GM12864 (cell line): ENCODE measurements at regions not wholly inside any gene's neighbourhood (a gene's known extent, or its start where the extent isn't known, plus 50 kb on each side); places are given as distances from the start of the nearest gene placed in this dataset.

Source experiments
- DNase-seq: peaks from one replicate; pipeline ENCODE4 v3.0.0-alpha.2; 2011; ENCODE audit warnings: low read depth
- H3K4me3 ChIP-seq: 2 replicates; pipeline ENCODE4 v1.5.1; 2011; ENCODE audit warnings: mild to moderate bottlenecking, low read depth, low read length, control low read depth
- TF ChIP-seq, protein P1 (sequence below): IDR thresholded peaks from 2 replicates; pipeline ENCODE4 v1.5.1; 2011; ENCODE audit warnings: low read depth, mild to moderate bottlenecking, moderate library complexity, low read length, control low read depth, inconsistent platforms; ENCODE audit errors: missing control alignments

DNA sequence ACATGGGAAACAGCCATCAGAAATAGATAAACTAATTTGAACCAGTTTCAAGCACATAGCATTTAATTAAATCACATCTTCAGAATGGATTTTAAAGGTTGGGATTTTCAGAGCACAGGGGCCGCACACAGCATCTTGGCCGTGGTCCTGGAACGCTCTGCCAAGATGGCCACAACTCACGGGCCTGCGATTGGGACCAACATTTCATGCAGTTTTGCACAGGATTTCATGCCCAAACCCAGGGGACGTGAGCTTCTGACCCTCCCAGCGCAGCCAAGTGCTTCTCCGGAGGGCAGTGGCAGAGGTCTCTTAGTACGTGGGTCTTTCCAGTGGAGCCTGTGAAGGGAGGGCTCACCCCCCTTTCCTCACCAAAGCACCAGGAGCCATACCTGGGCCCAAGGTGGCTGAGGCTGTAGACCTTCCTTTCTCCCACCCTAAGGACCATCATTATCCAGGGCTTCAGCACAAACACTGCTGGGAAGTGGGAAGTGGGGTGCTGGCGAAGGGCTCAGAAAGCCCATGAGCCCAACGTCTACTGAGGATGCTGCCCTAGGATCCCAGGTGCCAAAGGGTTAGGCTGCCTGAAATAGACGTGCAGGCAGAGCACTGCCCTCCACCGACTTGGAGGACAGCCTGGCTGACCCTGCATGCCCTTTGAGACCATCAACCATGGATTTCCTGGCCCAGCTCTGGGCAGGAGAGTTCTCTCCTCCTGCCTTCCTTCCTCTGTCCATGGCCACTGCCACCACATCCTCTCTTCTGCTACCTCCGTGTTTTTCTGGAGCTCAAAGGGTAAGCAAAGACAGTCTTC lies 611.2 kb upstream of the MGMT start:
- TF ChIP-seq, protein P1, sequence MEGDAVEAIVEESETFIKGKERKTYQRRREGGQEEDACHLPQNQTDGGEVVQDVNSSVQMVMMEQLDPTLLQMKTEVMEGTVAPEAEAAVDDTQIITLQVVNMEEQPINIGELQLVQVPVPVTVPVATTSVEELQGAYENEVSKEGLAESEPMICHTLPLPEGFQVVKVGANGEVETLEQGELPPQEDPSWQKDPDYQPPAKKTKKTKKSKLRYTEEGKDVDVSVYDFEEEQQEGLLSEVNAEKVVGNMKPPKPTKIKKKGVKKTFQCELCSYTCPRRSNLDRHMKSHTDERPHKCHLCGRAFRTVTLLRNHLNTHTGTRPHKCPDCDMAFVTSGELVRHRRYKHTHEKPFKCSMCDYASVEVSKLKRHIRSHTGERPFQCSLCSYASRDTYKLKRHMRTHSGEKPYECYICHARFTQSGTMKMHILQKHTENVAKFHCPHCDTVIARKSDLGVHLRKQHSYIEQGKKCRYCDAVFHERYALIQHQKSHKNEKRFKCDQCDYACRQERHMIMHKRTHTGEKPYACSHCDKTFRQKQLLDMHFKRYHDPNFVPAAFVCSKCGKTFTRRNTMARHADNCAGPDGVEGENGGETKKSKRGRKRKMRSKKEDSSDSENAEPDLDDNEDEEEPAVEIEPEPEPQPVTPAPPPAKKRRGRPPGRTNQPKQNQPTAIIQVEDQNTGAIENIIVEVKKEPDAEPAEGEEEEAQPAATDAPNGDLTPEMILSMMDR, result no peak
- DNase-seq, result no peak
- H3K4me3 ChIP-seq, result no peak overlapping the region

DNA sequence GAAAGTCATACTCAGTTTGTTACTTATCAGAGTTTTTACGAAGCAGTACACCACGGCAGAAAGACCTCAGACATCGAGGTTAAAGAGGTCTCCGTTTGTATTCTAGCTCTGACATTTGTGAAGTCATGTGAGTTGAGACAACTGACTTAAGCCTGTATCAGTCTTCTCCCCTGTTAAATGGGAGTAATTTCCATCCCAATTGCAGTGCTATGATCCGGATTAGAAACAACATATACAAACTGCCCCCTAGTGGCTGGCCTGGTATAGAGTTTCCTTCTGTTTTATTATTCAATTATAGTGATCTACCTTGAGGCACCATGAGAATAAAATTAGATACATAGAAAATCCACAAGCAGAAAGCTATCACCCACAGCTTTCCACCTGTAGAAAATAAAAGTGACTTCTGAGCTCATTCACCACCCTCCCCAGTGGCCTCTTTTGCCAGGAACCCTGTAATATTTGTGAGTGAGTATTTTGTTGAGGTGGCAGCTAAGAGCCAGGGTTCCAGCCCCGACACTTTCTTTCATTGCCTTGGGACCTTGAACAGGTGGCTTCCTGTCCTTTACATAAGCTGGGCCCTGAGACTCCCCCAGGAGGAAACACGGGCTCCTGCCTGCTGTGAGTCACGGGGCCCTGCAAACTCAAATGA lies 607.2 kb upstream of the MGMT start:
- TF ChIP-seq, protein P1, result peak; percentile 60
- DNase-seq, result no peak
- no peak overlapping the region for H3K4me3 ChIP-seq

DNA sequence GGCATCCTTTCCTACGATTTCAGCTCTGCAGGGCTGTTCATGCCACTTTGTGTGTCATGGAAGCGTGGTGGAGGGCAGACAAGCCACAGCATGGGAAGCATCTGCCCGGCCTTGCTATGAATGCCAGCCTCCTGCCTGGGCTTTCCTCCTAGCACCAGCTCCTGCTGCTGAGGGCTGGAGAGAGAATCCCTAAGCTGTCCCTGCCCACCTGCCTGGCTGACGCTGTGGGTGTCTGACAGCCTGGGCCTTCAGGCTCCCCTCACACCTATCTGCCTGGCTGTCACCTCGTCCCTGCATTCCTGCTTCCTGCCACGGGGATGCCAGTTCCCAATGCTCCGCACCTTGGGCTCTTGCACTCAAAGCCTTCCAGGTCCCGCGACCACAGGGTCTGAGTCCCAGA lies 606.5 kb upstream of the MGMT start:
- H3K4me3 ChIP-seq, result no peak overlapping the region
- DNase-seq, result no peak
- TF ChIP-seq, protein P1, result no peak

DNA sequence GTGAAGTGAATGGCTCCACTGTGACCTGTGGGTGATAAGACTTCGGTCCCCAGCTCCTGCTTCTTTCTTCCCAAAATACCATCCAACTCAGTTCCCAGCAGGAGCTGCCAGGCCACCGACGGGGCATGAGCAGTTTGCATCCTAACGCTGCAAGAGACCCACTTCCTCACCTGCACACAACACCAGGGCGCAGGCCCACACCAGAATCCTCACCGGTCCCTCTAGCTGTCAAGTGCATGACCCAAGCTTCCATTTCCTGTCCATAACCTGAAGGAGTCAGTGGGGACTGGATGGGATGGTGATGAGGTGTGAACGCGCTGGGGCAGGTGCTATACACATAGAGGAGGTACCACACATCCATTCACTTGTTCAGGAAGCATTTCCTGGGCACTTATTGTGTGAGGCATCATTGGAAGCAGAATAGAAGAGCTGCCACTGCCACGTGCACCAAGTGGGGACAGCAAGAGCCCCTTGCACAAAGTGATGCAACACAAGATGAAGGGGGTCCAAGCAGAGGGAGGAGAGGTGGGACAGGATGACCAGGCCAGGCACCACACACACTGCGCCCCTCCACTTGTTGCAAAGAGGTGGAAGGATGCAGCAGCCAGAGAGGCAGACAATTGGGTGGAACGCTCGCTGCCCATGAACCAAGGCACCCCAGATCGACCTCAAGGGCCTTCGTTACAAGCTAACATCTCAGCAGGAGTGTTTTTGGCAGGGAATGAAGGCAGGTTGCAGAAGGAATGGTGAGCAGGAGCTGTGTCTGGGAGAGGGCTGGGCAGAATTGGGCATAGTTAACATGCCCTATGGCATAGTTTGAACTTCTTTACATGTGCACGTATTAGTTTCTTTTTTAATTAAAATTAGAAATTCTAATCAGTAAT lies 605.8 kb upstream of the MGMT start:
- no peak overlapping the region for H3K4me3 ChIP-seq
- DNase-seq, result no peak
- TF ChIP-seq, protein P1, result no peak

DNA sequence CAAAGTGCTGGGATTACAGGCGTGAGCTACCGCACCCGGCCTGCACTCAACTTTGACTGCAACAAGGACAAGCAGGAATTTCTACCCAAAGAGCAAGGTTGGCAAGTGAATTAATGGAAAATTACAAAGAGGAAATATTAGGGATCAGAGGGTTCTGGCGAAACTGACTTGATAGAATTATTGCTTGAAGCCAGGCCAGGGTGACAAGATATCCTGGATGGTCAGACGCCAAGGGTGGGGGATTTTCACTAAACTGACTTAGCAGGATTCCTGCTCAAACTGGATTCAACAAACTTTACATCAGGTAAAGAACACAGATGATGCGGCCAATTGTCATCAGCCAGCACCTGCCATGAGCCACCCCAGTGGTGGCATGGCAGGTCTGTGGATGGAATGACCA lies 603.6 kb upstream of the MGMT start:
- no peak for DNase-seq
- TF ChIP-seq, protein P1, result no peak

DNA sequence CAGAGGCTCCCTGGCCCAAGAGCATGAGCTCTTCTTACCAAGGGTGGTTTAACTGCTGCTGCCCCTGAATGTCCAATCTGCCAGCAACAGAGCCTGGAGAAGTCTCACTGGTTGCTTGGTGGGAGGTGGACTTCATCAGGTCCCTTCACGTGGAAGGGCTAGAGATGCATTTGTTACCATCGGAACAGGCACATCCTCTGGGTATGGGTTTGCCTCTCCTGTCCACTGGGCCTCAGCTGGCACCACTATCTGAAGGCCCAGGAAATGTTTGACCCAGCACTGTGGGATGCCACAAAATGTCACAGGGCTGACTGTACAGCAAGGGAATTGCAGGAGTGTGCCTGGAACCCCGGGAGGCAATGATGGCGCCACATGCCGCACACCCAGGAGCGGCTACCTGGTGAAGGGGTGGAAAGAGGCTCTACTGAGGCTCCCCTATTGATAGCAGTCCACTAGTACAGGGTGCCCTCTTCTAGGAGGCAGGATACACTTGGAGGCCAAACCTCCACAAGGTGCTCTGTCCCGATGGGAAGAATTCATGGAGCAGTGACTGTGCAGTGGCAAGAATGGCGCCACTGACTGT lies 603.1 kb upstream of the MGMT start:
- no peak overlapping the region for H3K4me3 ChIP-seq
- TF ChIP-seq, protein P1, result no peak
- DNase-seq, result no peak

More for the DNA sequence above, 603.6 kb upstream of the MGMT start:
- H3K4me3 ChIP-seq, result no peak overlapping the region
